ENCODE measurements at regions not wholly inside any gene's neighbourhood (a gene's known extent, or its start where the extent isn't known, plus 50 kb on each side); places are given as distances from the start of the nearest gene placed in this dataset.

DNA sequence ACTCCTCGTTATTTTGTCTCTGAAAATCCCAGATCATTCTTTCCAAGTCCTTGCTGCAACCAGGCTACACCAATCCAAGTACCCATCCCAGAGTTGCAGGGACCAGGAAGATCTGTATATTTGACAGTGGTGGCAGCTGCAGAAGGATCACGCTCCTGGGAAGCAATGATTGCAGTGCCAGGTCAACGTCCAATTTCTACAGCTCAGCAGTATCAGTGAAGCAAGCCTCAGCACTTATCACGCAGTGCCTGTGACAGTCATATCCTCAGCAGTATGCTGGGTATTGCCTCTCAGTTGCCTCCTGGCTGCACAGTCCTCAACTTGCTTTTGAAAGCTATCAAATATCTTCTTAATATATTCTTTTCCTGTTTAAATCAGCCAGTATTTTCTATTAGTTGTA, 66.7 kb downstream of the BARHL2 start:
- no peak for TF ChIP-seq POLR2A (IDR thresholded peaks at IDR 0.05; ENCODE audit: extremely low read depth, insufficient read length)
- TF ChIP-seq MYC (IDR thresholded peaks at IDR 0.05; ENCODE audit: low read depth, low read length), result no peak
- TF ChIP-seq, protein P1, sequence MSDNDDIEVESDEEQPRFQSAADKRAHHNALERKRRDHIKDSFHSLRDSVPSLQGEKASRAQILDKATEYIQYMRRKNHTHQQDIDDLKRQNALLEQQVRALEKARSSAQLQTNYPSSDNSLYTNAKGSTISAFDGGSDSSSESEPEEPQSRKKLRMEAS (IDR thresholded peaks at IDR 0.05; ENCODE audit: low read depth, low read length), result no peak
- TF ChIP-seq, protein P2, sequence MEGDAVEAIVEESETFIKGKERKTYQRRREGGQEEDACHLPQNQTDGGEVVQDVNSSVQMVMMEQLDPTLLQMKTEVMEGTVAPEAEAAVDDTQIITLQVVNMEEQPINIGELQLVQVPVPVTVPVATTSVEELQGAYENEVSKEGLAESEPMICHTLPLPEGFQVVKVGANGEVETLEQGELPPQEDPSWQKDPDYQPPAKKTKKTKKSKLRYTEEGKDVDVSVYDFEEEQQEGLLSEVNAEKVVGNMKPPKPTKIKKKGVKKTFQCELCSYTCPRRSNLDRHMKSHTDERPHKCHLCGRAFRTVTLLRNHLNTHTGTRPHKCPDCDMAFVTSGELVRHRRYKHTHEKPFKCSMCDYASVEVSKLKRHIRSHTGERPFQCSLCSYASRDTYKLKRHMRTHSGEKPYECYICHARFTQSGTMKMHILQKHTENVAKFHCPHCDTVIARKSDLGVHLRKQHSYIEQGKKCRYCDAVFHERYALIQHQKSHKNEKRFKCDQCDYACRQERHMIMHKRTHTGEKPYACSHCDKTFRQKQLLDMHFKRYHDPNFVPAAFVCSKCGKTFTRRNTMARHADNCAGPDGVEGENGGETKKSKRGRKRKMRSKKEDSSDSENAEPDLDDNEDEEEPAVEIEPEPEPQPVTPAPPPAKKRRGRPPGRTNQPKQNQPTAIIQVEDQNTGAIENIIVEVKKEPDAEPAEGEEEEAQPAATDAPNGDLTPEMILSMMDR (IDR thresholded peaks at IDR 0.05; ENCODE audit: low read depth, low read length), result no peak
- DNase-seq (ENCODE audit: low read depth), result no peak
- no peak overlapping the region for H3K4me3 ChIP-seq (ENCODE audit: low read depth, low read length)

DNA sequence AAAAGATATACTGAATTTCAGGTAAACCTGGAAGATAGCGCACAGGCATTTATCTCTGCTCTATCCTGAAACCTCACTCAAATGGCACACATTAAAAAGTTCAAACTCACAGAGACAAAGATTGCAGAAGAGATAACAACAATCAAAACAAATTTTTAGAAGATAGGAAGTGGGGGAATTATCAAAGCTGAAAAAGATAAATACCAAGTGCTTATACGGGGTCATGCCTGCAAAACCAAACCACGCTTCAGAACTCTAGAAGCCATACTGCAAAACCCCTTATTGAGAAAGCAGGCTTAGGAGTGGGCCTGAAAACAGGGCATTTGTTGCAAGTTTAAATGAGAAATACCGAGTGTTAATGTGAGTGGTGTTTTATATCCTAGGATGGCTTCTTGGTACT, 76.8 kb downstream of the BARHL2 start:
- H3K4me3 ChIP-seq (ENCODE audit: low read depth, low read length), result no peak overlapping the region
- TF ChIP-seq MYC (IDR thresholded peaks at IDR 0.05; ENCODE audit: low read depth, low read length) (no peak), POLR2A (IDR thresholded peaks at IDR 0.05; ENCODE audit: extremely low read depth, insufficient read length) (no peak)
- TF ChIP-seq, protein P1 (IDR thresholded peaks at IDR 0.05; ENCODE audit: low read depth, low read length), result no peak
- TF ChIP-seq, protein P2 (IDR thresholded peaks at IDR 0.05; ENCODE audit: low read depth, low read length), result no peak
- DNase-seq (ENCODE audit: low read depth), result no peak

DNA sequence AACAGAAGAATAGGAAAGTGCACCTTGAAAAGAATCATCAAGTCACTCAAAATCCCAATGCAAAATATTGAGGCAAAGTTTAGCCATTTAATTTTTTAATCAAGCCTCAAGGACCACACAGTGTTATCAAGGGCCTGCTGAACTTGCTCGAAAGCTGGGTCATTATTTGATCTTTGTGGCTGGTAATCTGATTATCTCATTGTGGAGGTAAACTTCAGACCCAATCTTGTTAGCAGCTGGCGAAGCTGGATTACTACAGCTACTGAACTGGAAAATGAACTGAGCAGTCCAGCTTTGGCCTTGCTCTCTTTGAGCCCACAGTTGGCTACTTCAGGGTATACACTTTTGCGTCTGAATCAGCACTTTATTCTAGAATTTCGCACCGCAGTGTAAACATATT, 94.4 kb downstream of the BARHL2 start:
- H3K4me3 ChIP-seq (ENCODE audit: low read depth, low read length), result no peak overlapping the region
- DNase-seq (ENCODE audit: low read depth), result no peak
- TF ChIP-seq, protein P2 (IDR thresholded peaks at IDR 0.05; ENCODE audit: low read depth, low read length), result no peak
- TF ChIP-seq MYC (IDR thresholded peaks at IDR 0.05; ENCODE audit: low read depth, low read length), result no peak
- TF ChIP-seq POLR2A (IDR thresholded peaks at IDR 0.05; ENCODE audit: extremely low read depth, insufficient read length), result no peak
- TF ChIP-seq, protein P1 (IDR thresholded peaks at IDR 0.05; ENCODE audit: low read depth, low read length), result no peak

DNA sequence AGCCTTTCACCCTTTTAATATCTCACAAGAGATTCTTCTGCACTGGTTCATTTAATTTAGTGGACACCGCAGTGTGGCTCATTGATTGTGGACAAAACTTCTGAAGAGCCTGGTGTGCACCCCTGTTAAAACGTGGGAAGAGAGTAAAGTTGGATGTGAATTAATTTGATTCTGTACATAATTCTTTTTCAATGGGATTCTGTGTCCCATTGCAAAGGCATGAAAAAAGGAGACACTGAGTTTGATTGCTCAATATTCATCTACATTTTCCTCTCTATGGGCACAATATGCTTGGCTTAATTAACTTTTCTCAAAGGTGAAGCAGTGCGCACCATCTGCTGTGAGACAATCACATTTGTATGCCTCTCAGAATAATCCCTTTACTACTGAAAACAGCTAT, 95.1 kb downstream of the BARHL2 start:
- TF ChIP-seq POLR2A (IDR thresholded peaks at IDR 0.05; ENCODE audit: extremely low read depth, insufficient read length) (no peak), MYC (IDR thresholded peaks at IDR 0.05; ENCODE audit: low read depth, low read length) (no peak)
- TF ChIP-seq, protein P1 (IDR thresholded peaks at IDR 0.05; ENCODE audit: low read depth, low read length), result no peak
- TF ChIP-seq, protein P2 (IDR thresholded peaks at IDR 0.05; ENCODE audit: low read depth, low read length), result no peak
- H3K4me3 ChIP-seq (ENCODE audit: low read depth, low read length), result no peak overlapping the region
- DNase-seq (ENCODE audit: low read depth), result no peak

DNA sequence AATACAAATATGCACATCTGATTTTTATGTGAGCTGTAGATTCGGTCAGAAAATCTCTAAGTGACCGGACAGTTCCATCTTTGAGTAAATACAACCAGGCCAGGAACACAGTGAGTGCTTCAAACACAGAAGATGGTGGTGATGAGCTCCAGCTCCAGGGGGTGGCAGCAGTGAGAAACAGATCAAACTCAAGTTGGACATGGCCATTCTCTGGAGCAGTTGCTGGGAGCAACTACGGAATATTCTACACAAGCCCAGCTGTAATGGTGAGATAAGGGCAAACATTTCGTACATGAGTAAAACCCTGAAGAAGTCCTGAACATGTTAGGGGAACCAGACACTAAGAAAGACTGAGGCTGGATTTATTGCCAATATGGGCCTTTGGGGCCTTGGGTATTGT, 100.7 kb downstream of the BARHL2 start:
- TF ChIP-seq, protein P1 (IDR thresholded peaks at IDR 0.05; ENCODE audit: low read depth, low read length), result no peak
- TF ChIP-seq, protein P2 (IDR thresholded peaks at IDR 0.05; ENCODE audit: low read depth, low read length), result peak; percentile 35
- H3K4me3 ChIP-seq (ENCODE audit: low read depth, low read length), result no peak overlapping the region
- DNase-seq (ENCODE audit: low read depth), result peak; percentile 20

DNA sequence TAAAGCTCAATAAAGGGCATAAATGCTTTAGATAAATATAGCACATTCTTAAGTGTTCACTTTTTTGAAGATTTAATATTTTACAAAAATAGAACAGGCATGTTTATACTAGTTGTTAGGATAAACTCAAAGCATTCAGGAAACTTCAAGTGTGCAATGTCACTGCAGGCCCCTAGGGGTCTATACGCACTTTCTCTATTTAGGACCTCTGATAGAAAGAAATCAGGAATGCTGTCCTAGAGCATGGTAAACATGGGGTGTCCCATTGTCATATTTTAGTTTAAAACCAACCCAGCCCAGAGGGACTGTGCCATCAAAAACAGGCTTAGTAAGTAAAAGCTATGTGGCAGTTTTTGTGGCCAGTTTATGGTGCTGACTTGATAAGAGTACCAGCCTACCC, 102.2 kb downstream of the BARHL2 start:
- TF ChIP-seq POLR2A (IDR thresholded peaks at IDR 0.05; ENCODE audit: extremely low read depth, insufficient read length), result no peak
- TF ChIP-seq, protein P2 (IDR thresholded peaks at IDR 0.05; ENCODE audit: low read depth, low read length), result peak; percentile 36
- no peak for DNase-seq (ENCODE audit: low read depth)

More for the DNA sequence above, 102.2 kb downstream of the BARHL2 start:
- no peak overlapping the region for H3K4me3 ChIP-seq (ENCODE audit: low read depth, low read length)
